Left colon (tissue), 2 donors: ENCODE measurements at regions not wholly inside any gene's neighbourhood (a gene's known extent, or its start where the extent isn't known, plus 50 kb on each side); places are given as distances from the start of the nearest gene placed in this dataset.

Experiments
- ATAC-seq: fragments of 200-7000 bp; cut with Tn5 transposase; one replicate; pipeline ENCODE4 v1.9.1; 2020; ENCODE audit warnings: mild to moderate bottlenecking, moderate library complexity
- DNase-seq, 2 donors: peaks; one replicate each; pipeline ENCODE4 v3.0.0-alpha.2; 2020
- intact Hi-C, 2 donors: fragments of 100-400 bp; cut with DNase I in 1 of 2; cut with micrococcal nuclease in 1 of 2; formaldehyde crosslinking; loops; one replicate each; pipeline versions ENCODE4 v1.11.2 to v1.14.0; 2022; cut with DNase I, micrococcal nuclease
- donor health status: DM: no; HTN: no; CAD: no.
- donor health status: DM: yes; HTN: yes; CAD: no.

DNA sequence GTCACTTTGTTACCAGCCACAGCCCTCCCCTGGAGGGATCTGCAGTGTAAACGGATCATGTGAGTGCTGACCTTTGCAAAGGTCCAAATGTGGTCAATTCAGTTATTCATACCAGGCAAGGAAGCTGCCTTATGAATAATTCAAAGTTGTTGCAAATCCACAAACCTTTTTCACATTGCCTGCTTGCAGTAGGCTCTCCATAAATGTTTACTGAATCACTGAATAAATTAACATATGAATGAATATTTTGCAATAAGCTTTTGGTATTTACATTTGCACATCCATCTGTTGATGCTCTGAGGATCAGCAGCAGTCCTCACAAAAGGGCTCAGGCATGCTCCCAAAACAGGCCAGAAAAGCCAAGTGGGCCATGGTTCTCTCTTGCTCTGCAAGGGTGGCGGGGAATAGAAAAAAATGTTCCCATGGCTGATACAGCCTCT lies 156.8 kb downstream of the VAPA start:
- intact Hi-C loops = no loop called here
- ATAC-seq (no peak), DNase-seq (no peak)

DNA sequence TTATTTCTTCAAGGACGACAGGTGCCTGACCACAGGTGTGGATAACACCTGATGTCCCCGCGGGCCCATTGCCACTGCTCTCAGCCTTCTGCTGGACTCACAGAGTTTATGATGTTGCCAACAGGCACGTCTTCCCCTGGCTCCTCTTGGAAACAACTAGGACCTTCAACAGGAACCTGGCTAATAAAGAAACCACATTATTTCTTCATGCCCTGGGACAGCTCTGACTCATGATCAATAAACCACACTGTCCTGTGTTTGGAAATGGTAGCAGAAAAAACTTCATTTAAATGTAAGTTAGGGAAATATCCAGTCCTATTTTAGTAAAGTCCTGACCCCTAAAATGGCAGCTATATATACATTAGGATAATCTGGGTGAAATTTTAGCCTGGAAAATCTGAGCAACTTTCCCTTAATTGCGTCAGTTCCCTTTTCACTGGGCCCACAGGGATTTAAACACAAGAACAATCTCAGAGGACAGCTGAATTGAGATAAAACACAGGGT lies 158.9 kb downstream of the VAPA start:
- intact Hi-C loops = no loop called here
- DNase-seq (no peak), ATAC-seq (no peak)

DNA sequence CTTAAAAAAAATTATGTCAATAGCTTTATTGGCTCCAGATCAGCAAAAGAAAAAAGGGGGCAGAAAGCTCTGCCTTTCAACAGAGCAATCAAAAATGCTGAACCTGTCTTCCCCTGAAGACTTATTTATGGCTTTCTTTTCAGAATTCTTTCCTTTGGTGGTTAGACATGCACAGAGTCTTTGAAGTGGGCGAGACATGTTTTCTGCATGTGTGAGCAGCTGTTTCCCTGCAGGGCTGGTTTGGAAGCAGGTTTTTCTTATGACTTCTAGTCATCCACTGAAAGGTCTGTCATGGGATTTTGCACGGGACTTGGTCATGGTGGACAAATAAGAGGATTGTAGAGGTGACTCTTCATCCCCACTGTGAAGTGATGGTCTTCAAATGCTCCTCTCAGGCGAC lies 160.3 kb downstream of the VAPA start:
- ATAC-seq (no peak), DNase-seq (no peak)
- intact Hi-C loops = no loop called here

DNA sequence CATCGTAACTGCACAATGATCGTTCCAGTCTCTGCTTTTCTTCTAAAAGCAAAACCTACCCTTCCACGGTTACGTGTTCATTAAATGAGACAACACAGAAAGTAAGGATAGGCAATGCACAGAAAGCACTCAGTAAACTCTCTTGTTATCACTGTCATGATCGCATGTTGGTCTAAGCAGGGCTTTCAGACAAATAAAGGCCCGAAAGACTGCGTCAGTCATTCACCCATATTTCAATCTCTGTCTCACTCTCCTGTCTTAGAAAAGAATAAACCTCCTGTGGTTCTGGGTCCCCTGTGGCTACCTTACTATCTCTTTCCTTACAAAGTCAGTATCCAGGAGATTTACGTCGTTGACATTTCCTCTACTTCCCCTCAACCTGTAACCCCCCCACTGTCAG lies 160.9 kb downstream of the VAPA start:
- DNase-seq (no peak), ATAC-seq (no peak)
- intact Hi-C loops = no loop called here

DNA sequence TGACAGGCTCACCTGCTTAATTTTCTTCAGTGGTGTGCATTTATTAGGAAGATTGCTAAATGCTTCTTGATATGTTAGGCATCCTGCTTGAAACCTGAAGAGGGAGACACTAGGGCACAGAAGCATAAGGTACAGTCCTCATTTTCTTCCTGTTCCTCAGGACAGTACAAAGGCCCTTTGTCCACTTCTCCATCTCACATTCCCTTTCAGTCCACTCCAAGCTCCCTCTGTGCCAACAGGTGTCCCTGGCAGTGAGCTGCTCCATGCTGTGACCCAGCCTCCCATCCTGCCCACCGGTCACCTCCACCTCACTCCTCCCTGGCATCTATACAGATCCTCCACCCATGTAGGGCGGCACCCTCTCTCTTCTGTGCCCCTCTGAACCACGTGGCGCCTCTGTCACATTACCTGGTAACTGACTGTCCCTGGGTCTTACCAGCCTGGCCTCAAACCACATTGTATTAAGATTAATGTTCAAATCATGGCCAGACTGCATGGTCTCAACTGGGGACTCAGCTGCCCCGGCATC lies 162.8 kb downstream of the VAPA start:
- no peak for DNase-seq
- peak; percentile 45 for ATAC-seq

DNA sequence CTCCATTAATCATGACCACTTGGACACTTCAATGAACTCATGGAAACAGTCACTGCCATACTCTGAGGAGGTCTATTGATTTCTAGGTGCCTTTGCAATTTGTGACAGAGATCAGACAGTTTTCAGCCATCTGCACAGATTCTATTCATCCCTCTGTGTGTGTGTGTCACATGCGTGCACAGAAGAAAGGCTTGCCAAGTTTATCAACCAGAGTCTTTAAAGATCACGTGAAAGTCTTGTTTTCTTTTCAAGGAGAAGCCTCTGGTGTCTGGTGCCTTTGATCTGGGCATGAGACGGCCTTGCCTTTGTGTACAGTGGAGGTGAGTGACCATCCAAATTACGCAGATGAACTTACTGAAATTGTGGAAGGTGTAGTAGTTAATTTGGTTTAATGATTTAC lies 164.2 kb downstream of the VAPA start:
- ATAC-seq = peak; percentile 70
- no peak for DNase-seq
- intact Hi-C loops = no loop called here

More for the DNA sequence above, 162.8 kb downstream of the VAPA start:
- intact Hi-C loops = no loop called here

DNA sequence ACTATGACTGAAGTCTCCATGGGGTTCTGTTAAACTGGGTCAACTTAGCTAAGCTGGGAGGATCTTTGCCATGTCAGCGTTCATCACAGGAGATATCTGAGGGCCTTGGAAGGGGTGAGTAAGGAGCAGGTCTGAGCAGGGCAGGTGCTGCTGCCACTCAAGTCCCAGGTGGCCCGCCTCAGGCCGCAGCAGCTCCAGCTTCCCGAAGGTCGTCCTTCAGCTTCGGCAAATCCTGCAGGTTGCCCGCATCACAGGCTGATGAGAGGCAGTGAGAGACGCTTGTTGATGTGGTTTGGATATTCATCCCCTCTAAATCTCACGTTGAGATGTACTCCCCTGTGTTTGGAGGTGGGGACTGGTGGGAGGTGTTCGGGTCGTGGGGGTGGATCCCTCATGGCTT lies 166.6 kb downstream of the VAPA start:
- intact Hi-C loops = no loop called here
- DNase-seq = no peak
- no peak for ATAC-seq

DNA sequence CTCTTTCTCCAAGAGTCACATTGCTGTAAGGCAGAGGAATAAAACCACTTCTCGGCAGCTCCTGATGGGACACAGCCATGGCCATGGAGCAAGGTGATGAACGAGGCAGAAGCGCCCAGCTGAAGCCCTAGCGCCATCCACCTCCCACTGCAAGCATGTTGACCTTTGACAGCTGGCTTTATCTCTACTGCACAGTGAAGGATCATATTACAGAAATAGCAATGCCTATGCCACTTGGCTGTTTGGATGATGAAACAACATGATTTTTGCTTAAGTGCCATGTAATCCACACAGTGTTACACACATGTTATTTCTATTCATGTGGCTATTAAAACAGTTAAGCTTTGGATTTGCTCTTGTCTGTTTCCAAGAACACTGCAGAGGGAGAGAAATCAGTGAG lies 167.7 kb downstream of the VAPA start:
- no peak for DNase-seq
- ATAC-seq = no peak
- intact Hi-C loops = no loop called here

DNA sequence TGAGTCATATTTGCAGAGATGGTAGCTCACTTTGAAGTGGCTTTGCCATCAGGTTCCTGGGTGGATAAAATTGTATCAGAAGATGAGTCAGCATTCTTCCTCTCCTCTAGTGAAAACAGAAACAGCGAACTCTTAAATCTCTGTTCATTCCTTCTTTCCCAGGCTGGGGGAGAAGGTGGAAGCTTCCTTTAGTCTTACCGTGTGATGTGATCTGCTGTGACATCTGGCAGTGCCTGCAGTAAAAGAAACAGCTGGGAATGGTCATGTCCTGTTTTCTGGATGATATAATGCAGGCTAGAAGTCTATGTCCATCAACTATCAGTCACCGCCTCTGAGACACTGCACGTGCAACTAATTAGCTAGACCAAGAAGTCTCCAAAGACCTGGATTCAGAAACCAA lies 171.6 kb downstream of the VAPA start:
- DNase-seq (no peak), ATAC-seq (peak; percentile 5)
- intact Hi-C loops = no loop called here

DNA sequence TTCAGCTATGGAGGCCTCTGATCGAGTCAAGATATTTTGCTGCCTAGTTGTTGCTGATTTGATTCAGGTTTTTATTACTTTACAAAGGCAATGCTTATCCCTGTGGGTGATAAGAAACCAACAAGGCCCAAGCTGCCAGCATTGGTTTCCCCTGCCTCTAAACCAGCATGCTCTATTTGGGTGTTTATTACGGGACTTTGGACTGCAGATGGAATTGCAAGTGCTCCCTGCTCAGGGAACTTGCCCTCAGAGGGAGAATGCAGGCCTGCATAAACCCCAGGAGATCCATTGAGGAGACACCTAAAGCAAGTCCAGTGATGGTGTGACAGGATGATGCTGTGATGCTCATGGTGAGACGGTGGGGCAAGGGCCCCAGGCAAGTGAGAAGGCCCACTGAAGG lies 172.1 kb downstream of the VAPA start:
- DNase-seq = peak in 1 of 2 donors; percentile 15
- peak; percentile 95 for ATAC-seq
- intact Hi-C loops = no loop called here

DNA sequence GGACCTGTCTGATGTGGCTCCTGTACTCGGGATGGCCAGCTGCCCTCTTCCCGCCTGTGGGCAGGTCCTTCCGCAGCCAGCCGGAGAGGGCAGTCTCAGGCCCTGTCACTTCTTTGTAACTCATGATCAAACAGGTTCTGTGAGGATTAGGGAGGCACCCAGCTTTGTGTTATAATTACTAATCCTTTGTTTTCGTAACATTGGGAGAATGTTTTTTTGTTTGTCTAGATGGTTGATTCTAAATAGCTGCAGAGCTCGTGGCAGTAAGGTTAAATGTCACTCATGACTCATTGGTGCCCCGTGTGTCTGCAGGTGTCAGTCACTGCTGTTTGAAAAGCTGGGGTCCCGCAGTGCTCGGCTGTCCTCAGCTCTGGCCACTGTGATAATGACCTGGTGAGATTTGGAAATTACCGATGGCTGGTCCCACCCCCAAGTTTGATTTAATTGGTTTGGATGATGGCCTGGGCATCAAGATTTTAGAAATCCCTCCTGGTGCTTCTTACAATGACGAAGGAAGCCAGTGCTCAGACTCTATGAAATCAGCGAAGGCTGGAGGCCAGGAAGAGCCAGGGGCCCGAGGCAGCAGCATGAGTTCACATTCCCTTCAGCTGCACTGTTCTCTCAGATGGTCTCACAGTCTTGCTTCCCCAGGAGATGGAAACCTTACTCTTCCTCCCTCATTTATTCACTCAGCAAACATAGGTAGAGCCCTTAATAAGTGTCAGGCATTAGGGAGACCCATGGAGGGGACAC lies 172.8 kb downstream of the VAPA start:
- intact Hi-C loops = no loop called here
- DNase-seq (peak in 1 of 2 donors; percentile 18), ATAC-seq (peak; percentile 46)

DNA sequence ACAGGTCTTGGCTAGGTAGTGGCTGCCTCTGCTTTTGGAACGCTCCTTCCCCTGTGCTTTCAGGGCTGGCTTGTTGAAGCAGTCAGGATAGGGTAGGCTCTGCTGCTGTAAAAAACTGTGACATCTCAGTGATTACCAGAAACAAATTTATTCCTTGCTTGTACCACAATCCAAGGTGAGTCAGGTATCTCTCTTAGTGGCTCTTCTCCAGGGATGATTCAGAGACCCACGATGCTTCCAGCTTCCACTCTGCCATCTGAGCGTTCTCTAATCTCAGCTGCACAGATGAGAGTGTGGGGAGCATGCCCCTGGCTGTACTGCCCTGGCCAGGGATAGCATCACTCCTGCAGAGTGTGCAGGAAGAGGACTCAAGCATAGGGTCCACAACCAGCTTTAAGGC lies 174.9 kb downstream of the VAPA start:
- DNase-seq (no peak), ATAC-seq (no peak)
- intact Hi-C loops = no loop called here

DNA sequence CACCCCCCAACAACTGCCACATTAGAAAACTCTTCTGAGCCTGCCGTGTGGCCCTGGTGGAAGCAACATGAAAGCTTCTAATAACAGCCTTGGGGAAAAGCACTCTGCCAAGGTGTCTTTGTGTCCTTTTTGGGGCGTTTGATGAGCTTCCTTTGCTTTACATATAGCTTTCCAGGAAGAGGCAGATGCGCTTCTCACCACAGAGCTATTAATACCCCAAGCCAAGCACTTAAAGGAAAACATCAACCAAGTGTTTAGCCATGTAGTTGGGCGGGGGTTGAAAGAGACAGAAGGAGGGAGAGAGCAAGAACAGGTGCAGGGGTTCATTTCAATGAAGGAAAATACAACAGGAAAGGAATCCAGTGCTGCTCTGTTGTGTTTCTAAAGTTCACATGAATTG lies 176.1 kb downstream of the VAPA start:
- no peak for DNase-seq
- intact Hi-C loops = no loop called here
- ATAC-seq = no peak

DNA sequence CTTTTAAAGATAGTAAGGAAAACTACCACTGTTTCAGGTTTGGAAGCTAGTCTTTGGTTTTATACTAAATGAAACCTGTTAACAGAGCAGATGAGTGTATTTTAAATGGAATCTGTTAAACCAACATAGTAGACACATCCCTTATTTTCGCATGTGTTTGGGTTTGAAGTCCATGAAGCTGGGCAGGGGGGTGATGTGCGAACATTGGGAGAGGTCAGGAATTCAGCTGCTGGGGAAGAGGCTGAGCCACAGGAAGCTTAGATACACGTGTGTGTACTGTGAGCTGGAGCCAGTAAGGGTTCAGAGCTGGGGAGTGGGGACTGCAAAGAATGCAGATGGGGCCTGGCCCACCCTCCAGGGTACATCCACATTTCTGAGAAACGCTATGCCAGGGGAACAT lies 176.9 kb downstream of the VAPA start:
- no peak for DNase-seq
- intact Hi-C loops = no loop called here
- no peak for ATAC-seq

DNA sequence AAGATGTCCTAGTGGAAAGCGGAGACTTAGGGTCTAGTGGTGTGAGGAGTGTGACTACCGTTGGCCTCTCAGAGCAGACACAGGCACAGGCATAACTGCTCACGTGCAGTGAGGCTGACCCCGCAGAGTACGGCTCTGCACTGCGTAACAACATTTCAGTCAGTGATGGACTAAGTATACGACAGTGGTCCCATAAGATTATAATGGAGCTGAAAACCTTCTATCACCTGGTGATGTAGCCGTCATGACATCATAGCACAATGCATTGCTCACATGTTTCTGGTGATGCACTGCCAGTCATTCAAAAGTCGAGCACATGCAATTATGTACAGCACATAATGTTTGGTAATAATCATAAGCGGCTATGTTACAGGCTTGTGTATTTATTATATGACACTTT lies 179.6 kb downstream of the VAPA start:
- intact Hi-C loops = no loop called here
- ATAC-seq (no peak), DNase-seq (no peak)

DNA sequence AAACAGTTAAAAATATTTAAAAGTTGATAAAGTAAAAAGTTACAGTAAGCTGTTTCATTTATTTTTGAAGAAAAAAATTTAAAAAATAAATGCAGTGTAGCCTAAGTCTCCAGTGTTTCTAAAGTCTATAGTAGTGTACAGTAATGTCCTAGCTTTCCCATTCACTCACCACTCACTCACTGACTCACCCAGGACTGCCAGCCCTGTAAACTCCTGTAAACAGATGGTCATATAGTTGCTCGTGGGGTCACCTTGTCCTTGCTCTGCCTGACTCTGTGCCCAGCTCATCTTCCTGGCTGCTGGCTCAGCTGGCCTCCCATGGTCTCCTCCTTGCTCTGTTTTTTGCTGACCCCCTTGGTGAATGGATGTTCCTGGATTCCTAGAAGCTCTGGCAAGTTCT lies 180.3 kb downstream of the VAPA start:
- ATAC-seq = no peak
- intact Hi-C loops = no loop called here
- no peak for DNase-seq

DNA sequence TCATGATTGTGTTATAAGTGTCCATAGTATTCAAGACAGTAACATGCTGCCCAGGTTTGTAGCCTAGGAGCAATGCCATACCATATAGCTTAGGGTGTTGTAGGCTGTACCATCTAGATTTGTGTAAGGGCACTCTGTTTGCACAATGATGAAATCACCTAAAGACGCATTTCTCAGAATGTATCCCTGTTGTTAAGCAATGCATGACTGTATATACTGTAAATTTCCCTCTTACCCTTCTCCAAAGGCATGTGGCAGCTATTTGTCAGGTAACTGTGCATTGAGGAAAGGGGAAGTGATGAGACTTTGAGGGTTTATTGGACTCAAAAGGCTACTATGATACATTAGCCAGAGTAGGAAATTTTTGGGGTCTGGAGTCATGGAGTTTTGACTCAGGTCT lies 180.8 kb downstream of the VAPA start:
- intact Hi-C loops = no loop called here
- no peak for ATAC-seq
- DNase-seq = no peak

DNA sequence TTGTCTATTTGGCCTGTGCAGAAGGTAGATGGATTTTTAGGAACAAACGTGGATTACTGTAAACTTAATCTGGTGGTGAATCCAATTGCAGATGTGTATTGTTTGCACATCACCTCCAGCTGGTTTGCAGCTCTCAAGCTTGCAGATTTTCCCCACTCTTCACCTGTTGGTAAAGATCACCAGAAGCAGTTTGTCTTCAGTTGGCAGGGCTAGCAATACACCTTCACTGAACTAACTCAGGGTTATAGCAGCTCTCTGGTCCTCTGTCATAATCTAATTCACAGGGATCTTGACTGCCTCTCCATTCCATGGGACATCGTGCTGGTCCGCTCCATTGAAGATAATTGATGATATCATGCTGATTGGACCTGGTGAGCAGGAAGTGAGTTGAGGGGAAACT lies 181.5 kb downstream of the VAPA start:
- intact Hi-C loops = no loop called here
- ATAC-seq = no peak
- no peak for DNase-seq

DNA sequence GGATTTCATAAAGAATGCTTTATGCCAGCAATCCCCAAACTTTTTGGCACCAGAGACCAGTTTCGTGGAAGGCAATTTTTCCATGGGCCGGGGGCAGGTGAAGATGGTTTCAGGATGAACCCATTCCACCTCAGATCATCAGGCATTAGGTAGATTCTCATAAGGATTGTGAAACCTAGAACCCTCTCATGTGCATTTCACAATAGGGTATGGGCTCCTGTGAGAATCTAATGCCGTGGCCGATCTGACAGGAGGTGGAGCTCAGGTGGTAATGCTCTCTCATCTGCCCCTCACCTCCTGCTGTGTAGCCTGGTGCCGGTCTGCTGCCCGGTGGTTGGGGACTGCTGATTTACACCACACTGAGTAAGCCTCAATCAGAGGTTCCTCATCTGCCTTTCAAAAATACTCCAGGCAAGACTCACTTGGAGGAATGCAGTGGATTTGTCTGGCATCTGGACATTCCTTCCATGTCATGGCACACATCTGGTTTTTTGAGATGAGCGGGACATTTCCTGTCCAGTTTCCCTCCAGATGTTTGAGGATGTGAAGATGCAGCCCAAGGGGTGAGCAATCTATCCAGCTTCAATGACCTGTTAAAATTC lies 185.8 kb downstream of the VAPA start:
- no peak for DNase-seq
- intact Hi-C loops = no loop called here
- no peak for ATAC-seq

DNA sequence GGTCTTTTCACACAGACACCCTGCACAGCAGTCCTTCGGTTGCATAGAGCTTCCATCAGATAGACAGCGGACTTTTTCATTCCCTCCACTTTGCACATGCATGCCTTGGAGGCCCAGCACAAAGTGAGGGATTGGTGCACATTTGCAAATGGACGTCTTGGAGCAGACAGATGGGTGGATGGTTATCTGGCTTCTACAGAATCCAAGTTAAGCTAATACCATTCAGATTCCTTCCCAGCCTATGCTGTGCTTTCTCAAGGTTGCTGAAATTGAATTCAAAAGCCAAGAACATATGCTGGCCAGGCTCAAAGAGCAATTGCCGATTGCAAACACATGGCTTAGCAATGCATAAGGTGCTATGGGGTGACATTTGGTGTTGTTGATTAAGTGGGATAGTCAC lies 186.4 kb downstream of the VAPA start:
- no peak for DNase-seq
- no peak for ATAC-seq
- intact Hi-C loops = no loop called here
